ENCODE measurements at regions not wholly inside any gene's neighbourhood (a gene's known extent, or its start where the extent isn't known, plus 50 kb on each side); places are given as distances from the start of the nearest gene placed in this dataset.

- intact Hi-C loops (cut with micrococcal nuclease; ENCODE audit: unreplicated experiment): no loop called here
- no peaks in the 10 kb centered on the region for H3K36me3 ChIP-seq (ENCODE audit: low read depth)
- H3K4me3 ChIP-seq: no peak overlapping the region
- CTCF ChIA-PET: interaction anchor here (0.6 kb wide), 1 partner anchor 521 kb away, joined by 3 read pairs; no protein-coding TSS in a partner anchor
- no peaks in the 10 kb centered on the region for H3K4me1 ChIP-seq (replicated peaks; ENCODE audit: insufficient read depth)
- TF ChIP-seq CTCF (conservative IDR thresholded peaks at IDR 0.05) (no peak), EZH2 (IDR thresholded peaks at IDR 0.05; ENCODE audit: low read depth) (no peak)
- no peak overlapping the region for H2AFZ ChIP-seq
- H3K9me3 ChIP-seq (ENCODE audit: insufficient read depth, low read depth): no peaks in the 10 kb centered on the region
- no peaks in the 10 kb centered on the region for H3K27me3 ChIP-seq (ENCODE audit: insufficient read depth, low read depth)
- H3K9me2 ChIP-seq (ENCODE audit: insufficient read depth): no peaks in the 10 kb centered on the region
- no peak overlapping the region for H3K27ac ChIP-seq
- POLR2A ChIA-PET (ENCODE audit: unreplicated experiment): interaction anchor here (0.7 kb wide), 1 partner anchor 193 kb away, joined by 3 read pairs; no protein-coding TSS in a partner anchor
- BruUV-seq (replicated peaks): no TSS peak
- no peak for DNase-seq
- H3K79me2 ChIP-seq (ENCODE audit: low read depth): no peaks in the 10 kb centered on the region
- no peaks in the 10 kb centered on the region for H3F3A ChIP-seq (ENCODE audit: insufficient read depth, low read depth)
- peaks cover 68% of the 10 kb centered on the region for H4K20me1 ChIP-seq (ENCODE audit: insufficient read depth)
- H3K4me2 ChIP-seq: no peak overlapping the region
Measured at GRCh38 chr11:70643642-70644041, 245.3 kb downstream of the CTTN start.

- intact Hi-C loops (cut with micrococcal nuclease; ENCODE audit: unreplicated experiment): no loop called here
- Histone ChIP-seq H3K9me3 (ENCODE audit: insufficient read depth, low read depth) (no peaks in the 10 kb centered on the region), H3K27me3 (ENCODE audit: insufficient read depth, low read depth) (no peaks in the 10 kb centered on the region), H3K79me2 (ENCODE audit: low read depth) (no peaks in the 10 kb centered on the region), H3K4me3 (no peak overlapping the region), H4K20me1 (ENCODE audit: insufficient read depth) (peaks cover 74% of the 10 kb centered on the region), H3K4me1 (replicated peaks; ENCODE audit: insufficient read depth) (no peaks in the 10 kb centered on the region), H3F3A (ENCODE audit: insufficient read depth, low read depth) (no peaks in the 10 kb centered on the region), H3K4me2 (no peak overlapping the region), H3K27ac (no peak overlapping the region), H3K36me3 (ENCODE audit: low read depth) (no peaks in the 10 kb centered on the region), H2AFZ (no peak overlapping the region), H3K9me2 (ENCODE audit: insufficient read depth) (no peaks in the 10 kb centered on the region)
- ChIA-PET POLR2A (ENCODE audit: unreplicated experiment) (no interaction called here), CTCF (no interaction called here)
- TF ChIP-seq CTCF (conservative IDR thresholded peaks at IDR 0.05): no peak
- no peak for TF ChIP-seq EZH2 (IDR thresholded peaks at IDR 0.05; ENCODE audit: low read depth)
- DNase-seq: no peak
- no TSS peak for BruUV-seq (replicated peaks)
Measured at GRCh38 chr11:70644343-70645060, 246.2 kb downstream of the CTTN start.

- intact Hi-C loops (cut with micrococcal nuclease; ENCODE audit: unreplicated experiment): no loop called here
- DNase-seq: no peak
- Histone ChIP-seq H3K27ac (no peak overlapping the region), H4K20me1 (ENCODE audit: insufficient read depth) (peaks cover 77% of the 10 kb centered on the region), H3K4me1 (replicated peaks; ENCODE audit: insufficient read depth) (no peaks in the 10 kb centered on the region), H3K4me3 (no peak overlapping the region), H3K79me2 (ENCODE audit: low read depth) (no peaks in the 10 kb centered on the region), H3K9me3 (ENCODE audit: insufficient read depth, low read depth) (no peaks in the 10 kb centered on the region), H3K27me3 (ENCODE audit: insufficient read depth, low read depth) (no peaks in the 10 kb centered on the region), H3K9me2 (ENCODE audit: insufficient read depth) (no peaks in the 10 kb centered on the region), H3K4me2 (no peak overlapping the region), H3K36me3 (ENCODE audit: low read depth) (no peaks in the 10 kb centered on the region), H2AFZ (no peak overlapping the region), H3F3A (ENCODE audit: insufficient read depth, low read depth) (no peaks in the 10 kb centered on the region)
- BruUV-seq (replicated peaks): no TSS peak
- TF ChIP-seq CTCF (conservative IDR thresholded peaks at IDR 0.05) (no peak), EZH2 (IDR thresholded peaks at IDR 0.05; ENCODE audit: low read depth) (no peak)
- CTCF ChIA-PET: no interaction called here
- POLR2A ChIA-PET (ENCODE audit: unreplicated experiment): no interaction called here
Measured at GRCh38 chr11:70645537-70645936, 247.2 kb downstream of the CTTN start.
